ENCODE measurements at regions not wholly inside any gene's neighbourhood (a gene's known extent, or its start where the extent isn't known, plus 50 kb on each side); places are given as distances from the start of the nearest gene placed in this dataset.

- no peak for ATAC-seq
- TF ChIP-seq ZNF8 (CRISPR knock-in tag; IDR thresholded peaks at IDR 0.05) (no peak), ZFP30 (CRISPR knock-in tag; IDR thresholded peaks at IDR 0.05) (no peak), TCF4 (CRISPR knock-in tag; IDR thresholded peaks at IDR 0.05; ENCODE audit: borderline replicate concordance) (no peak), ISL1 (CRISPR knock-in tag; IDR thresholded peaks at IDR 0.05) (no peak), TSHZ2 (CRISPR knock-in tag; IDR thresholded peaks at IDR 0.05) (no peak), RARB (CRISPR knock-in tag; IDR thresholded peaks at IDR 0.05) (no peak), ZC3H10 (CRISPR knock-in tag; IDR thresholded peaks at IDR 0.05) (no peak), ESRRG (CRISPR knock-in tag; IDR thresholded peaks at IDR 0.05) (no peak), PATZ1 (CRISPR knock-in tag; IDR thresholded peaks at IDR 0.05; ENCODE audit: borderline replicate concordance) (no peak), ARNTL (CRISPR knock-in tag; IDR thresholded peaks at IDR 0.05; ENCODE audit: borderline replicate concordance, low read depth) (no peak), POU6F1 (CRISPR knock-in tag; IDR thresholded peaks at IDR 0.05; ENCODE audit: borderline replicate concordance, low read depth) (no peak), CSDC2 (CRISPR knock-in tag; IDR thresholded peaks at IDR 0.05) (no peak), CSRNP3 (CRISPR knock-in tag; IDR thresholded peaks at IDR 0.05) (no peak), OSR1 (CRISPR knock-in tag; IDR thresholded peaks at IDR 0.05) (no peak), ZNF70 (CRISPR knock-in tag; IDR thresholded peaks at IDR 0.05) (no peak), ZNF565 (CRISPR knock-in tag; conservative IDR thresholded peaks at IDR 0.05; ENCODE audit: low read depth) (no peak)
Observed at GRCh38 chr1:30248774-30249173, 474.6 kb downstream of the MATN1 start.

- ATAC-seq, result no peak
- TF ChIP-seq ZFP30 (CRISPR knock-in tag; IDR thresholded peaks at IDR 0.05) (no peak), ISL1 (CRISPR knock-in tag; IDR thresholded peaks at IDR 0.05) (no peak), ARNTL (CRISPR knock-in tag; IDR thresholded peaks at IDR 0.05; ENCODE audit: borderline replicate concordance, low read depth) (no peak), SNAI2 (CRISPR knock-in tag; IDR thresholded peaks at IDR 0.05) (no peak), ZC3H10 (CRISPR knock-in tag; IDR thresholded peaks at IDR 0.05) (no peak), TOX (CRISPR knock-in tag; IDR thresholded peaks at IDR 0.05; ENCODE audit: borderline replicate concordance) (no peak), CREB5 (CRISPR knock-in tag; IDR thresholded peaks at IDR 0.05; ENCODE audit: low read depth) (no peak), OSR1 (CRISPR knock-in tag; IDR thresholded peaks at IDR 0.05) (no peak), ZNF70 (CRISPR knock-in tag; IDR thresholded peaks at IDR 0.05) (no peak), POU6F1 (CRISPR knock-in tag; IDR thresholded peaks at IDR 0.05; ENCODE audit: borderline replicate concordance, low read depth) (no peak)
Observed at GRCh38 chr1:30248373-30248772, 475.0 kb downstream of the MATN1 start.

- no peak for ATAC-seq
- TF ChIP-seq TOX (CRISPR knock-in tag; IDR thresholded peaks at IDR 0.05; ENCODE audit: borderline replicate concordance), result no peak
- no peak for TF ChIP-seq ZFP3 (CRISPR knock-in tag; IDR thresholded peaks at IDR 0.05)
Observed at GRCh38 chr1:30244801-30245200, 478.6 kb downstream of the MATN1 start.
